ENCODE measurements at regions not wholly inside any gene's neighbourhood (a gene's known extent, or its start where the extent isn't known, plus 50 kb on each side); places are given as distances from the start of the nearest gene placed in this dataset.

GRCh38 chr2:172155752-172156151 is 53.1 kb upstream of the DLX2 start (continued):
- TF ChIP-seq CHD7 (IDR thresholded peaks at IDR 0.05; ENCODE audit: insufficient replicate concordance, low read length), result no peak
- TF ChIP-seq GABPA (IDR thresholded peaks at IDR 0.05; ENCODE audit: borderline replicate concordance, insufficient read depth, low read length), result no peak
- no peak for TF ChIP-seq BCL11A (IDR thresholded peaks at IDR 0.05; ENCODE audit: low read depth in 2 of 2, low read length in 2 of 2)
- TF ChIP-seq TCF12 (IDR thresholded peaks at IDR 0.05; ENCODE audit: low read depth, low read length), result no peak
- no peak for TF ChIP-seq EGR1 (IDR thresholded peaks at IDR 0.05; ENCODE audit: borderline replicate concordance, low read depth, low read length)
- TF ChIP-seq HDAC6 (IDR thresholded peaks at IDR 0.05; ENCODE audit: low read depth, low read length), result no peak
- TF ChIP-seq ASH2L (IDR thresholded peaks at IDR 0.05; ENCODE audit: low read length), result no peak
- no peak for TF ChIP-seq SP4 (IDR thresholded peaks at IDR 0.05; ENCODE audit: low read length)
- no peak for TF ChIP-seq BACH1 (IDR thresholded peaks at IDR 0.05; ENCODE audit: low read length)
- TF ChIP-seq RFX5 (IDR thresholded peaks at IDR 0.05; ENCODE audit: borderline replicate concordance, low read depth, low read length), result no peak
